Skin epidermis (tissue), 12 donors: ENCODE measurements at regions not wholly inside any gene's neighbourhood (a gene's known extent, or its start where the extent isn't known, plus 50 kb on each side); places are given as distances from the start of the nearest gene placed in this dataset.
"Not testable (repeated sequence)": the region's sequence is repeated elsewhere in the genome, so short reads cannot be mapped to it uniquely, and the experiment has no call there.

Experiments
- H3K27ac ChIP-seq, 21 experiments: fragments of 200-600 bp; sonication (generic) in 11 of 21; one replicate each; pipeline ENCODE4 v1.5.0; 2020; ENCODE audit warnings: mild to moderate bottlenecking in 3 of 21, inconsistent platforms in 2 of 21, moderate library complexity in 2 of 21
- H3K4me3 ChIP-seq, 7 experiments: fragments of 200-600 bp; sonication (generic) in 2 of 7; one replicate each; pipeline ENCODE4 v1.5.0; 2020; ENCODE audit warnings: inconsistent platforms in 2 of 7, mild to moderate bottlenecking in 2 of 7, moderate library complexity in 1 of 7

- Histone ChIP-seq H3K4me3 (no peak overlapping the region), H3K27ac (no peak overlapping the region)
Observed at GRCh38 chr13:81041761-81042160, 700.8 kb upstream of the SPRY2 start.

- H3K4me3 ChIP-seq, result no peak overlapping the region
- no peak overlapping the region for H3K27ac ChIP-seq
Observed at GRCh38 chr13:81031996-81032395, 691.1 kb upstream of the SPRY2 start.

- no peak overlapping the region for H3K4me3 ChIP-seq
- no peak overlapping the region for H3K27ac ChIP-seq
Observed at GRCh38 chr13:81025091-81025490, 684.2 kb upstream of the SPRY2 start.

GRCh38 chr13:81021284-81021840 lies 680.4 kb upstream of the SPRY2 start:
- Histone ChIP-seq H3K4me3 (no peak overlapping the region), H3K27ac (no peak overlapping the region)

GRCh38 chr13:81020010-81020409 lies 679.1 kb upstream of the SPRY2 start:
- Histone ChIP-seq H3K4me3 (no peak overlapping the region), H3K27ac (no peak overlapping the region)

GRCh38 chr13:81018936-81019335 lies 678.0 kb upstream of the SPRY2 start:
- no peak overlapping the region for H3K4me3 ChIP-seq
- H3K27ac ChIP-seq, result no peak overlapping the region

- Histone ChIP-seq H3K27ac (no peak overlapping the region), H3K4me3 (no peak overlapping the region)
Observed at GRCh38 chr13:81017513-81018152, 676.7 kb upstream of the SPRY2 start.

- H3K27ac ChIP-seq, result no peak overlapping the region
- no peak overlapping the region for H3K4me3 ChIP-seq
Observed at GRCh38 chr13:81012031-81012430, 671.1 kb upstream of the SPRY2 start.

- Histone ChIP-seq H3K4me3 (no peak overlapping the region), H3K27ac (no peak overlapping the region)
Observed at GRCh38 chr13:81001828-81002385, 661.0 kb upstream of the SPRY2 start.

GRCh38 chr13:80998603-80999002 lies 657.7 kb upstream of the SPRY2 start:
- not testable (repeated sequence) for H3K4me3 ChIP-seq, H3K27ac ChIP-seq

- Histone ChIP-seq H3K27ac (no peak overlapping the region), H3K4me3 (no peak overlapping the region)
Observed at GRCh38 chr13:80989747-80990146, 648.8 kb upstream of the SPRY2 start.

GRCh38 chr13:80989241-80989640 lies 648.3 kb upstream of the SPRY2 start:
- H3K4me3 ChIP-seq, result no peak overlapping the region
- no peak overlapping the region for H3K27ac ChIP-seq

GRCh38 chr13:80988391-80989151 lies 647.6 kb upstream of the SPRY2 start:
- H3K4me3 ChIP-seq, result no peak overlapping the region
- no peak overlapping the region for H3K27ac ChIP-seq

- H3K27ac ChIP-seq, result no peak overlapping the region
- no peak overlapping the region for H3K4me3 ChIP-seq
Observed at GRCh38 chr13:80979035-80979641, 638.2 kb upstream of the SPRY2 start.

- Histone ChIP-seq H3K4me3 (no peak overlapping the region), H3K27ac (no peak overlapping the region)
Observed at GRCh38 chr13:80977168-80977567, 636.2 kb upstream of the SPRY2 start.

- Histone ChIP-seq H3K27ac (no peak overlapping the region), H3K4me3 (no peak overlapping the region)
Observed at GRCh38 chr13:80975903-80976302, 635.0 kb upstream of the SPRY2 start.

GRCh38 chr13:80973721-80974120 lies 632.8 kb upstream of the SPRY2 start:
- Histone ChIP-seq H3K4me3 (no peak overlapping the region), H3K27ac (no peak overlapping the region)

GRCh38 chr13:80972857-80973478 lies 632.0 kb upstream of the SPRY2 start:
- H3K27ac ChIP-seq, result no peak overlapping the region
- H3K4me3 ChIP-seq, result no peak overlapping the region

- Histone ChIP-seq H3K27ac (no peak overlapping the region), H3K4me3 (no peak overlapping the region)
Observed at GRCh38 chr13:80965097-80965496, 624.2 kb upstream of the SPRY2 start.

GRCh38 chr13:80962855-80963254 lies 621.9 kb upstream of the SPRY2 start:
- H3K27ac ChIP-seq, result no peak overlapping the region

More at GRCh38 chr13:80962855-80963254, 621.9 kb upstream of the SPRY2 start:
- H3K4me3 ChIP-seq, result no peak overlapping the region
